SK-N-SH (cell line): ENCODE measurements at regions not wholly inside any gene's neighbourhood (a gene's known extent, or its start where the extent isn't known, plus 50 kb on each side); places are given as distances from the start of the nearest gene placed in this dataset.

ENCODE experiments used
- CTCF ChIA-PET: fragments of 300-600, 350-600 bp; formaldehyde crosslinking; extraction: SDS; loops from one replicate; lab custom pipeline; 2021; lab: Yijun Ruan, JAX
- POLR2A ChIA-PET: fragments of 350-600 bp; sonication (Branson Sonifier 250); formaldehyde crosslinking; extraction: SDS; loops from one replicate; lab custom pipeline; 2020; ENCODE audit warnings: antibody characterized with exemption, inconsistent platforms; lab: Yijun Ruan, JAX
- DNase-seq: peaks from one replicate; pipeline ENCODE4 v3.0.0; 2012
- H2AFZ ChIP-seq: fragments of 200-600 bp; sonication (generic); 2 replicates; pipeline ENCODE4 v1.8.1; 2016; ENCODE audit warnings: antibody characterized with exemption, mild to moderate bottlenecking, low read depth
- H3F3A ChIP-seq: fragments of 200-600 bp; sonication (generic); replicated peaks from 2 replicates; pipeline ENCODE3; 2016; ENCODE audit warnings: antibody characterized with exemption, mild to moderate bottlenecking; ENCODE audit not compliant: insufficient read depth
- H3K27ac ChIP-seq, 2 experiments: fragments of 200-500 bp in 1 of 2; fragments of 200-600 bp in 1 of 2; sonication (Bioruptor generic) in 1 of 2; sonication (generic), shearing (Covaris generic) in 1 of 2; 2 replicates each; pipeline versions ENCODE4 v1.5.1 to v1.6.1; 2014 to 2016; ENCODE audit warnings: low read depth in 2 of 2, inconsistent platforms in 1 of 2, low read length in 1 of 2, mild to moderate bottlenecking in 1 of 2, mixed read lengths in 1 of 2
- H3K27me3 ChIP-seq: fragments of 200-600 bp; sonication (generic), shearing (Covaris generic); 2 replicates; pipeline ENCODE4 v1.6.1; 2016; ENCODE audit warnings: mixed run types; ENCODE audit not compliant: insufficient read depth
- H3K36me3 ChIP-seq, 2 experiments: fragments of 200-500 bp in 1 of 2; fragments of 200-600 bp in 1 of 2; sonication (Bioruptor generic) in 1 of 2; sonication (generic) in 1 of 2; replicated peaks in 1 of 2; 2 replicates each; pipeline versions ENCODE3 to v1.5.1; 2014 to 2016; ENCODE audit warnings: low read length in 1 of 2, mild to moderate bottlenecking in 1 of 2; ENCODE audit not compliant: insufficient read depth in 2 of 2, control insufficient read depth in 1 of 2
- H3K4me1 ChIP-seq, 2 experiments: fragments of 200-500 bp in 1 of 2; fragments of 200-600 bp in 1 of 2; sonication (Bioruptor generic) in 1 of 2; sonication (generic), shearing (Covaris generic) in 1 of 2; 2 replicates each; pipeline versions ENCODE4 v1.5.1 to v1.6.1; 2014 to 2016; ENCODE audit warnings: low read depth in 1 of 2, low read length in 1 of 2, mixed run types in 1 of 2; ENCODE audit not compliant: insufficient read depth in 2 of 2, control insufficient read depth in 1 of 2
- H3K4me2 ChIP-seq: fragments of 200-600 bp; sonication (generic), shearing (Covaris generic); 2 replicates; pipeline ENCODE4 v1.6.1; 2017; ENCODE audit warnings: mixed run types
- H3K4me3 ChIP-seq, 2 experiments: fragments of 200-500 bp in 1 of 2; fragments of 200-600 bp in 1 of 2; sonication (Bioruptor generic) in 1 of 2; sonication (generic), shearing (Covaris generic) in 1 of 2; 2 replicates each; pipeline versions ENCODE4 v1.5.1 to v1.8.1; 2014 to 2016; ENCODE audit warnings: low read depth in 2 of 2, inconsistent platforms in 1 of 2, low read length in 1 of 2, mild to moderate bottlenecking in 1 of 2, mixed read lengths in 1 of 2, moderate library complexity in 1 of 2
- H3K79me2 ChIP-seq: fragments of 200-600 bp; sonication (generic); 2 replicates; pipeline ENCODE4 v1.8.1; 2017; ENCODE audit warnings: mild to moderate bottlenecking; ENCODE audit not compliant: insufficient read depth
- H3K9ac ChIP-seq: fragments of 200-600 bp; sonication (generic); 2 replicates; pipeline ENCODE4 v1.6.1; 2017; ENCODE audit warnings: mixed run types
- H3K9me2 ChIP-seq: fragments of 200-600 bp; sonication (generic); 2 replicates; pipeline ENCODE4 v1.6.1; 2017; ENCODE audit warnings: mixed run types
- H3K9me3 ChIP-seq: fragments of 200-600 bp; sonication (generic); 2 replicates; pipeline ENCODE4 v1.6.1; 2017; ENCODE audit warnings: mixed run types, mild to moderate bottlenecking, moderate library complexity
- H4K20me1 ChIP-seq: fragments of 200-600 bp; sonication (generic); 2 replicates; pipeline ENCODE4 v1.6.1; 2017; ENCODE audit warnings: mild to moderate bottlenecking, mixed run types; ENCODE audit not compliant: insufficient read depth
- CHD2 ChIP-seq: fragments of 150-350 bp; IDR thresholded peaks from 2 replicates; pipeline ENCODE4 v1.6.1; 2018; ENCODE audit warnings: low read length; ENCODE audit not compliant: partially characterized antibody
- ELF1 ChIP-seq: IDR thresholded peaks from 2 replicates; pipeline ENCODE4 v1.4.0; 2012
- EP300 ChIP-seq, 2 experiments: IDR thresholded peaks; 2 replicates each; pipeline versions ENCODE4 v1.4.0 to v1.6.1; 2012; ENCODE audit warnings: borderline replicate concordance in 1 of 2, low read depth in 1 of 2, low read length in 1 of 2
- EZH2phosphoT487 ChIP-seq: fragments of 200-600 bp; sonication (generic); IDR thresholded peaks from 2 replicates; pipeline ENCODE4 v1.6.1; 2017; ENCODE audit warnings: low read depth, mixed run types, mild to moderate bottlenecking, antibody characterized with exemption, moderate library complexity, borderline replicate concordance
- FOSL2 ChIP-seq: IDR thresholded peaks from 2 replicates; pipeline ENCODE4 v1.4.0; 2012; ENCODE audit warnings: low read depth, mild to moderate bottlenecking, moderate library complexity, borderline replicate concordance
- GABPA ChIP-seq: IDR thresholded peaks from 2 replicates; pipeline ENCODE4 v1.4.0; 2012; ENCODE audit warnings: low read depth, mild to moderate bottlenecking
- GATA2 ChIP-seq: sonication (generic); formaldehyde crosslinking; IDR thresholded peaks from 2 replicates; pipeline ENCODE4 v1.5.0; 2020; ENCODE audit warnings: mild to moderate bottlenecking, missing genetic modification reagents
- JUND ChIP-seq: IDR thresholded peaks from 2 replicates; pipeline ENCODE4 v1.4.0; 2012
- MEF2A ChIP-seq: IDR thresholded peaks from 2 replicates; pipeline ENCODE4 v1.4.0; 2012; ENCODE audit warnings: low read depth, borderline replicate concordance
- NFIC ChIP-seq: IDR thresholded peaks from 2 replicates; pipeline ENCODE4 v1.4.0; 2012; ENCODE audit warnings: borderline replicate concordance
- NRF1 ChIP-seq: IDR thresholded peaks from 2 replicates; pipeline ENCODE4 v1.6.1; 2012; ENCODE audit warnings: low read depth, mild to moderate bottlenecking, low read length
- POLR2AphosphoS5 ChIP-seq: IDR thresholded peaks from 2 replicates; pipeline ENCODE4 v1.6.1; 2012; ENCODE audit warnings: low read depth, low read length
- RAD21 ChIP-seq: IDR thresholded peaks from 2 replicates; pipeline ENCODE4 v1.6.1; 2012; ENCODE audit warnings: mild to moderate bottlenecking, low read length
- RXRA ChIP-seq: IDR thresholded peaks from 2 replicates; pipeline ENCODE4 v1.4.0; 2012; ENCODE audit warnings: low read depth, mild to moderate bottlenecking, borderline replicate concordance
- SIN3A ChIP-seq: IDR thresholded peaks from 2 replicates; pipeline ENCODE4 v1.6.1; 2012; ENCODE audit warnings: low read depth, mild to moderate bottlenecking, low read length, moderate library complexity, borderline replicate concordance
- SMC3 ChIP-seq: IDR thresholded peaks from 2 replicates; pipeline ENCODE4 v1.6.1; 2012; ENCODE audit warnings: low read depth, low read length, improper control_type of control experiment
- TAF1 ChIP-seq: IDR thresholded peaks from 2 replicates; pipeline ENCODE4 v1.6.1; 2012; ENCODE audit warnings: low read depth, mild to moderate bottlenecking, low read length, moderate library complexity, borderline replicate concordance
- TEAD4 ChIP-seq: IDR thresholded peaks from 2 replicates; pipeline ENCODE4 v1.4.0; 2012; ENCODE audit warnings: mild to moderate bottlenecking, borderline replicate concordance; ENCODE audit not compliant: insufficient read depth
- WGBS: methylation state at CpG from one replicate; pipeline ENCODE4 v1.1.6; 2017; ENCODE audit warnings: low lambda C conversion rate; 5-methylcytosine and 5-hydroxymethylcytosine counted together
- TF ChIP-seq, protein P1 (sequence below): IDR thresholded peaks from 2 replicates; pipeline ENCODE4 v1.4.0; 2012; ENCODE audit warnings: low read depth
- TF ChIP-seq, protein P2 (sequence below): fragments of 200-600 bp; sonication (generic); IDR thresholded peaks from 2 replicates; pipeline ENCODE4 v1.6.1; 2017; ENCODE audit warnings: antibody characterized with exemption, mild to moderate bottlenecking, moderate library complexity
- TF ChIP-seq, protein P3 (sequence below): IDR thresholded peaks from 2 replicates; pipeline ENCODE4; 2012
- TF ChIP-seq, protein P4 (sequence below): IDR thresholded peaks from 2 replicates; pipeline ENCODE4 v1.4.0; 2012; ENCODE audit warnings: low read depth, borderline replicate concordance
- TF ChIP-seq, protein P5 (sequence below): fragments of 150-350 bp; IDR thresholded peaks from 2 replicates; pipeline ENCODE4 v1.6.1; 2016; ENCODE audit warnings: mild to moderate bottlenecking, low read depth, low read length

DNA sequence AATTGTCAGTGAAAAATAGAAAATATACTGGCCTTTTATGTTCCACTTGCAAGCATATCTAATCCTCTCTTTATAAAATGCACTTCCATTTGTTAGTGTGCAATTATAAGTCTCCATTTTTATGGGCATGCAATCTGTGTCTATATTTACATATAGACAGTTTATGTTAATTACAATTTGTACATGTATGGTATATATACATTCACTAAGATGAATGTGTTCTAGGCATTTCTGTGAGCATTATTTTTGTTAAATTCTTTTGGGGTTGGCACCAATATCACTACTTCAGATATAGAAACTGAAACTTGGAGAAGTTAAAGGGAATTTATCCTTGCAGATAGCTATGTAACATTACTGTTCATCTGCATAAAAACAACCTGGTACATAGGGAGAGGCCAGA lies 470.8 kb upstream of the LMO3 start:
- Histone ChIP-seq H3K4me2 (no peak overlapping the region), H3K4me3 (no peak overlapping the region), H3K4me1 (no peaks in the 10 kb centered on the region), H3K9ac (no peak overlapping the region), H3F3A (no peaks in the 10 kb centered on the region), H3K79me2 (no peaks in the 10 kb centered on the region), H3K27me3 (no peaks in the 10 kb centered on the region), H3K27ac (no peak overlapping the region), H2AFZ (no peak overlapping the region), H4K20me1 (no peaks in the 10 kb centered on the region), H3K9me3 (peaks cover 5% of the 10 kb centered on the region; the same call in 1 of the 2 replicates), H3K36me3 (no peaks in the 10 kb centered on the region), H3K9me2 (no peaks in the 10 kb centered on the region)
- ChIA-PET POLR2A (no interaction called here), CTCF (no interaction called here)
- TF ChIP-seq GABPA (no peak), GATA2 (CRISPR knock-in tag) (no peak), RXRA (no peak), EP300 (IDR thresholded peaks at IDR 0.05; ENCODE audit: borderline replicate concordance in 1 of 2, low read depth in 1 of 2, low read length in 1 of 2) (no peak), JUND (no peak), POLR2AphosphoS5 (no peak), NFIC (no peak), MEF2A (no peak), FOSL2 (no peak)
- TF ChIP-seq, protein P1, sequence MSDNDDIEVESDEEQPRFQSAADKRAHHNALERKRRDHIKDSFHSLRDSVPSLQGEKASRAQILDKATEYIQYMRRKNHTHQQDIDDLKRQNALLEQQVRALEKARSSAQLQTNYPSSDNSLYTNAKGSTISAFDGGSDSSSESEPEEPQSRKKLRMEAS = no peak
- no peak for DNase-seq

DNA sequence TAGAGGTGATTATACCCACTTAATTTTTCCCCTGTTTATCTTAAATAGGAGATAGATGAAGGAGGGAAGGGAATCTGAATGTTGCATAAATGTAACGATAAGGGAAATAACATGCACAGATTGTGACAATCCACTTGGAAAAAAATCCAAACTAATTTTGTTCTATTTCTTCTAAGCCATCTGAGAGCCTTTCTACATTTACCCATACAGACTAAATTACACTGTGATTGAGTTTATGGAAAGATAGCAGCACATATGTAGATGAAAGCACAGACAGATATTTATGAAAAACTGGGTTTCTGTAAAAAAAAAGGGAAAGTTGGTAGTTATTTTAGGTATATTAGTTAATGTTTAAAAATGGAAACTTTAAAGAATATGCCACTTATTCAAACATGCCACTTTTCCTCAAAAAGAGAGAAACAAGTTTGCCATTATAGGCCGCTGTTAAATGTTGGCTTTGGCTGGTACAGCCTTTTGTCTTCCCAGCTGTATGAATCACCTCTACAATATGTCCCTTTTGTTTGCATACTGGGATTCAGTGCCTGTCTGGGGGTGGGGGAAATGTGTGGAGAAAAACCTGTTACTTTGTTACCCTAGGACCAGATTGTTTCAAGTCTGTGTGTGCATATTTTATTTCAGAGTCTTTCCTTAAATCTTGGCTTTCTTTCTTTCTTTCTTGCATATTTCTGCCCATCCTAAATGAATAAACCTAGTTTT lies 470.2 kb upstream of the LMO3 start:
- H3K9me3 ChIP-seq = peaks cover 5% of the 10 kb centered on the region; the same call in 1 of the 2 replicates
- no peaks in the 10 kb centered on the region for H3K36me3 ChIP-seq
- H3K79me2 ChIP-seq = no peaks in the 10 kb centered on the region
- H3K27me3 ChIP-seq = no peaks in the 10 kb centered on the region
- no peaks in the 10 kb centered on the region for H3F3A ChIP-seq
- no peak for DNase-seq
- no peak overlapping the region for H3K4me3 ChIP-seq
- no peaks in the 10 kb centered on the region for H3K9me2 ChIP-seq
- ChIA-PET CTCF (interaction anchor here (0.7 kb wide), 1 partner anchor 63 kb away, joined by 3 read pairs; no protein-coding TSS in a partner anchor), POLR2A (no interaction called here)
- H2AFZ ChIP-seq = no peak overlapping the region
- WGBS = 49% methylated on average over 2 of the region's 2 CpGs
- no peaks in the 10 kb centered on the region for H4K20me1 ChIP-seq
- no peaks in the 10 kb centered on the region for H3K4me1 ChIP-seq
- no peak overlapping the region for H3K4me2 ChIP-seq
- no peak overlapping the region for H3K9ac ChIP-seq
- H3K27ac ChIP-seq = no peak overlapping the region
- TF ChIP-seq SIN3A (no peak), TEAD4 (no peak), NRF1 (no peak), EZH2phosphoT487 (no peak), TAF1 (no peak), EP300 (IDR thresholded peaks at IDR 0.05; ENCODE audit: borderline replicate concordance in 1 of 2, low read depth in 1 of 2, low read length in 1 of 2) (no peak), CHD2 (no peak), GATA2 (CRISPR knock-in tag) (no peak), ELF1 (no peak), SMC3 (no peak), RAD21 (no peak)
- TF ChIP-seq, protein P2, sequence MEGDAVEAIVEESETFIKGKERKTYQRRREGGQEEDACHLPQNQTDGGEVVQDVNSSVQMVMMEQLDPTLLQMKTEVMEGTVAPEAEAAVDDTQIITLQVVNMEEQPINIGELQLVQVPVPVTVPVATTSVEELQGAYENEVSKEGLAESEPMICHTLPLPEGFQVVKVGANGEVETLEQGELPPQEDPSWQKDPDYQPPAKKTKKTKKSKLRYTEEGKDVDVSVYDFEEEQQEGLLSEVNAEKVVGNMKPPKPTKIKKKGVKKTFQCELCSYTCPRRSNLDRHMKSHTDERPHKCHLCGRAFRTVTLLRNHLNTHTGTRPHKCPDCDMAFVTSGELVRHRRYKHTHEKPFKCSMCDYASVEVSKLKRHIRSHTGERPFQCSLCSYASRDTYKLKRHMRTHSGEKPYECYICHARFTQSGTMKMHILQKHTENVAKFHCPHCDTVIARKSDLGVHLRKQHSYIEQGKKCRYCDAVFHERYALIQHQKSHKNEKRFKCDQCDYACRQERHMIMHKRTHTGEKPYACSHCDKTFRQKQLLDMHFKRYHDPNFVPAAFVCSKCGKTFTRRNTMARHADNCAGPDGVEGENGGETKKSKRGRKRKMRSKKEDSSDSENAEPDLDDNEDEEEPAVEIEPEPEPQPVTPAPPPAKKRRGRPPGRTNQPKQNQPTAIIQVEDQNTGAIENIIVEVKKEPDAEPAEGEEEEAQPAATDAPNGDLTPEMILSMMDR = no peak
- TF ChIP-seq, protein P3, sequence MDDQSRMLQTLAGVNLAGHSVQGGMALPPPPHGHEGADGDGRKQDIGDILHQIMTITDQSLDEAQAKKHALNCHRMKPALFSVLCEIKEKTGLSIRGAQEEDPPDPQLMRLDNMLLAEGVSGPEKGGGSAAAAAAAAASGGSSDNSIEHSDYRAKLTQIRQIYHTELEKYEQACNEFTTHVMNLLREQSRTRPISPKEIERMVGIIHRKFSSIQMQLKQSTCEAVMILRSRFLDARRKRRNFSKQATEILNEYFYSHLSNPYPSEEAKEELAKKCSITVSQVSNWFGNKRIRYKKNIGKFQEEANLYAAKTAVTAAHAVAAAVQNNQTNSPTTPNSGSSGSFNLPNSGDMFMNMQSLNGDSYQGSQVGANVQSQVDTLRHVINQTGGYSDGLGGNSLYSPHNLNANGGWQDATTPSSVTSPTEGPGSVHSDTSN = no peak
- TF ChIP-seq, protein P4, sequence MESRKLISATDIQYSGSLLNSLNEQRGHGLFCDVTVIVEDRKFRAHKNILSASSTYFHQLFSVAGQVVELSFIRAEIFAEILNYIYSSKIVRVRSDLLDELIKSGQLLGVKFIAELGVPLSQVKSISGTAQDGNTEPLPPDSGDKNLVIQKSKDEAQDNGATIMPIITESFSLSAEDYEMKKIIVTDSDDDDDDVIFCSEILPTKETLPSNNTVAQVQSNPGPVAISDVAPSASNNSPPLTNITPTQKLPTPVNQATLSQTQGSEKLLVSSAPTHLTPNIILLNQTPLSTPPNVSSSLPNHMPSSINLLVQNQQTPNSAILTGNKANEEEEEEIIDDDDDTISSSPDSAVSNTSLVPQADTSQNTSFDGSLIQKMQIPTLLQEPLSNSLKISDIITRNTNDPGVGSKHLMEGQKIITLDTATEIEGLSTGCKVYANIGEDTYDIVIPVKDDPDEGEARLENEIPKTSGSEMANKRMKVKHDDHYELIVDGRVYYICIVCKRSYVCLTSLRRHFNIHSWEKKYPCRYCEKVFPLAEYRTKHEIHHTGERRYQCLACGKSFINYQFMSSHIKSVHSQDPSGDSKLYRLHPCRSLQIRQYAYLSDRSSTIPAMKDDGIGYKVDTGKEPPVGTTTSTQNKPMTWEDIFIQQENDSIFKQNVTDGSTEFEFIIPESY = no peak
- TF ChIP-seq, protein P5, sequence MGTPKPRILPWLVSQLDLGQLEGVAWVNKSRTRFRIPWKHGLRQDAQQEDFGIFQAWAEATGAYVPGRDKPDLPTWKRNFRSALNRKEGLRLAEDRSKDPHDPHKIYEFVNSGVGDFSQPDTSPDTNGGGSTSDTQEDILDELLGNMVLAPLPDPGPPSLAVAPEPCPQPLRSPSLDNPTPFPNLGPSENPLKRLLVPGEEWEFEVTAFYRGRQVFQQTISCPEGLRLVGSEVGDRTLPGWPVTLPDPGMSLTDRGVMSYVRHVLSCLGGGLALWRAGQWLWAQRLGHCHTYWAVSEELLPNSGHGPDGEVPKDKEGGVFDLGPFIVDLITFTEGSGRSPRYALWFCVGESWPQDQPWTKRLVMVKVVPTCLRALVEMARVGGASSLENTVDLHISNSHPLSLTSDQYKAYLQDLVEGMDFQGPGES = no peak
